ENCODE measurements at regions not wholly inside any gene's neighbourhood (a gene's known extent, or its start where the extent isn't known, plus 50 kb on each side); places are given as distances from the start of the nearest gene placed in this dataset.

- H3K27ac ChIP-seq, result no peak overlapping the region
- TF ChIP-seq CTCF (conservative IDR thresholded peaks at IDR 0.05), result no peak
Measured at GRCh38 chr7:24508316-24508715, 64.9 kb upstream of the PALS2 start.

GRCh38 chr7:24510759-24511158 is 62.5 kb upstream of the PALS2 start:
- no peak overlapping the region for H3K27ac ChIP-seq
- TF ChIP-seq CTCF (conservative IDR thresholded peaks at IDR 0.05), result no peak

DNA sequence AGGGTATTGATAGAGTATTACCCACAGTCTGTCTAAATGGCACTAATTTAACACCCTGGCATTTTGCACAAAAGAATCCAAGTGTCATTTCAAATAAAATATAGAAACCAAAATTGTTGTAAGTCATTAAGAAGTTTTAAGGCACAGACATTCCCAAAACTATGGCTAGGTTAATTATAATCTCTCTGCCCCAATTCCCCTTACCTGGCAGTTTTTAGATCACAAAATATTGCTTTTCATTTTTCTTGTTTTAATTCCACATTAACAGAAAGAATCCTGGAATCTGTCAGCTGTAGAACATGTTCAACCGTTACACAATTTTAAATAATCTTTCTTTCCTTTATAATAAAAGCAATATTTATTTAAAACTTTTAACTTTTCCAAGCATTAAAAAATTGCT is 56.1 kb upstream of the PALS2 start:
- no peak overlapping the region for H3K27ac ChIP-seq
- no peak for TF ChIP-seq CTCF (conservative IDR thresholded peaks at IDR 0.05)

GRCh38 chr7:24521917-24522623 is 51.2 kb upstream of the PALS2 start:
- no peak overlapping the region for H3K27ac ChIP-seq
- TF ChIP-seq CTCF (conservative IDR thresholded peaks at IDR 0.05), result no peak
